DND-41 (cell line): ENCODE measurements at regions not wholly inside any gene's neighbourhood (a gene's known extent, or its start where the extent isn't known, plus 50 kb on each side); places are given as distances from the start of the nearest gene placed in this dataset.

Experiments
- ATAC-seq: fragments of 200-7000 bp; cut with Tn5 transposase; 3 replicates; pipeline ENCODE4 v1.9.1; 2021; ENCODE audit warnings: low read depth; ENCODE audit not compliant: insufficient read depth
- DNase-seq: peaks from one replicate; pipeline ENCODE4 v3.0.0-alpha.2; 2020
- H2AFZ ChIP-seq: 2 replicates; pipeline ENCODE4 v1.6.0; 2012; ENCODE audit warnings: low read depth, low read length
- H3K27ac ChIP-seq: 2 replicates; pipeline ENCODE4 v1.5.1; 2012; ENCODE audit warnings: low read length, inconsistent platforms
- H3K27me3 ChIP-seq: fragments of 200-600 bp; sonication (generic); 2 replicates; pipeline ENCODE4 v1.6.0; 2012; ENCODE audit warnings: low read length, mild to moderate bottlenecking, inconsistent platforms; ENCODE audit not compliant: insufficient read depth, poor library complexity
- H3K36me3 ChIP-seq: 2 replicates; pipeline ENCODE4 v1.5.1; 2012; ENCODE audit warnings: low read length, inconsistent platforms; ENCODE audit not compliant: insufficient read depth
- H3K4me1 ChIP-seq: 2 replicates; pipeline ENCODE4 v1.5.1; 2012; ENCODE audit warnings: mild to moderate bottlenecking, low read length; ENCODE audit not compliant: insufficient read depth
- H3K4me2 ChIP-seq: 2 replicates; pipeline ENCODE4 v1.6.0; 2012; ENCODE audit warnings: mild to moderate bottlenecking, moderate library complexity, low read length, inconsistent platforms; ENCODE audit not compliant: insufficient read depth
- H3K4me3 ChIP-seq, 2 experiments: fragments of 200-600 bp in 1 of 2; shearing (Covaris generic) in 1 of 2; 2 replicates each; pipeline ENCODE4 v1.5.1; 2012 to 2016; ENCODE audit warnings: inconsistent platforms in 2 of 2, low read length in 2 of 2, mild to moderate bottlenecking in 2 of 2, low read depth in 1 of 2, moderate library complexity in 1 of 2
- H3K79me2 ChIP-seq: 2 replicates; pipeline ENCODE4 v1.6.0; 2012; ENCODE audit warnings: low read length, inconsistent platforms; ENCODE audit not compliant: insufficient read depth
- H3K9ac ChIP-seq: 2 replicates; pipeline ENCODE4 v1.6.0; 2012; ENCODE audit warnings: low read depth, mild to moderate bottlenecking, inconsistent platforms, low read length, moderate library complexity
- H3K9me3 ChIP-seq: 2 replicates; pipeline ENCODE4 v1.5.1; 2012; ENCODE audit warnings: low read length, moderate library complexity, mild to moderate bottlenecking, inconsistent platforms; ENCODE audit not compliant: insufficient read depth, severe bottlenecking
- H4K20me1 ChIP-seq: 2 replicates; pipeline ENCODE4 v1.6.0; 2012; ENCODE audit warnings: low read length; ENCODE audit not compliant: insufficient read depth
- CTCF ChIP-seq: IDR thresholded peaks from 2 replicates; pipeline ENCODE4 v1.5.1; 2012; ENCODE audit warnings: borderline replicate concordance, low read length, moderate library complexity, mild to moderate bottlenecking; ENCODE audit not compliant: poor library complexity, severe bottlenecking; ENCODE audit errors: extremely low read depth
- EZH2 ChIP-seq: IDR thresholded peaks from 3 replicates; pipeline ENCODE4 v1.6.1; 2012; ENCODE audit warnings: borderline replicate concordance, low read depth, mild to moderate bottlenecking, moderate library complexity, low read length, inconsistent platforms; ENCODE audit not compliant: severe bottlenecking

GRCh38 chr6:47129129-47129528 is 87.0 kb upstream of the ADGRF1 start:
- Histone ChIP-seq H3K36me3 (no peaks in the 10 kb centered on the region), H3K4me1 (no peaks in the 10 kb centered on the region), H3K9ac (no peak overlapping the region), H3K4me2 (no peak overlapping the region), H3K79me2 (no peaks in the 10 kb centered on the region), H3K27ac (no peak overlapping the region), H3K4me3 (no peak overlapping the region), H2AFZ (no peak overlapping the region), H3K9me3 (no peaks in the 10 kb centered on the region), H4K20me1 (no peaks in the 10 kb centered on the region), H3K27me3 (no peaks in the 10 kb centered on the region)
- DNase-seq (no peak), ATAC-seq (no peak)
- no peak for TF ChIP-seq CTCF
- no peak for TF ChIP-seq EZH2

- DNase-seq (no peak), ATAC-seq (no peak)
- Histone ChIP-seq H3K9me3 (no peaks in the 10 kb centered on the region), H3K27ac (no peak overlapping the region), H3K4me1 (no peaks in the 10 kb centered on the region), H3K9ac (no peak overlapping the region), H3K4me3 (no peak overlapping the region), H3K79me2 (no peaks in the 10 kb centered on the region), H3K4me2 (no peak overlapping the region), H4K20me1 (no peaks in the 10 kb centered on the region), H3K27me3 (no peaks in the 10 kb centered on the region), H2AFZ (no peak overlapping the region), H3K36me3 (no peaks in the 10 kb centered on the region)
- no peak for TF ChIP-seq CTCF
These were observed 84.7 kb upstream of the ADGRF1 start for GRCh38 chr6:47126647-47127391.

GRCh38 chr6:47118611-47119010 is 76.5 kb upstream of the ADGRF1 start:
- Histone ChIP-seq H3K36me3 (no peaks in the 10 kb centered on the region), H2AFZ (no peak overlapping the region), H3K9ac (no peak overlapping the region), H3K4me1 (no peaks in the 10 kb centered on the region), H3K4me2 (no peak overlapping the region), H3K27me3 (no peaks in the 10 kb centered on the region), H4K20me1 (no peaks in the 10 kb centered on the region), H3K4me3 (no peak overlapping the region), H3K27ac (no peak overlapping the region), H3K9me3 (no peaks in the 10 kb centered on the region), H3K79me2 (no peaks in the 10 kb centered on the region)
- no peak for DNase-seq
- TF ChIP-seq CTCF (no peak), EZH2 (no peak)
- ATAC-seq: no peak
